Osteoblast (primary cell): ENCODE measurements at regions not wholly inside any gene's neighbourhood (a gene's known extent, or its start where the extent isn't known, plus 50 kb on each side); places are given as distances from the start of the nearest gene placed in this dataset.

Experiments used
- DNase-seq: peaks from one replicate; pipeline ENCODE4 v3.0.0; 2011; ENCODE audit warnings: low spot score, mixed read lengths; ENCODE audit not compliant: insufficient read length; ENCODE audit errors: missing footprints
- H2AFZ ChIP-seq: 2 replicates; pipeline ENCODE4 v1.6.0; 2011; ENCODE audit warnings: mild to moderate bottlenecking, low read length
- H3K27ac ChIP-seq: 2 replicates; pipeline ENCODE4 v1.5.1; 2011; ENCODE audit warnings: mild to moderate bottlenecking, low read depth, low read length, moderate library complexity
- H3K27me3 ChIP-seq: 2 replicates; pipeline ENCODE4 v1.6.0; 2012; ENCODE audit warnings: mild to moderate bottlenecking, control low read depth, inconsistent platforms, low read length, moderate library complexity; ENCODE audit not compliant: insufficient read depth
- H3K36me3 ChIP-seq: 2 replicates; pipeline ENCODE4 v1.5.1; 2011; ENCODE audit warnings: mild to moderate bottlenecking, low read length, control low read depth, moderate library complexity; ENCODE audit not compliant: insufficient read depth
- H3K4me1 ChIP-seq: 2 replicates; pipeline ENCODE4 v1.5.1; 2011; ENCODE audit warnings: mild to moderate bottlenecking, low read length, control low read depth, moderate library complexity; ENCODE audit not compliant: insufficient read depth
- H3K4me2 ChIP-seq: 2 replicates; pipeline ENCODE4 v1.6.0; 2011; ENCODE audit warnings: mild to moderate bottlenecking, low read length; ENCODE audit not compliant: insufficient read depth
- H3K4me3 ChIP-seq: fragments of 200-600 bp; sonication (generic); 3 replicates; pipeline ENCODE4 v1.5.1; 2012; ENCODE audit warnings: mild to moderate bottlenecking, low read length, inconsistent platforms; ENCODE audit not compliant: insufficient read depth
- H3K79me2 ChIP-seq: 2 replicates; pipeline ENCODE4 v1.6.0; 2012; ENCODE audit warnings: mild to moderate bottlenecking, low read length, control low read depth, inconsistent platforms; ENCODE audit not compliant: insufficient read depth
- H3K9me3 ChIP-seq: 2 replicates; pipeline ENCODE4 v1.5.1; 2011; ENCODE audit warnings: low read depth, low read length, control low read depth
- H4K20me1 ChIP-seq: 2 replicates; pipeline ENCODE4 v1.6.0; 2012; ENCODE audit warnings: mild to moderate bottlenecking, low read length, control low read depth; ENCODE audit not compliant: insufficient read depth
- CTCF ChIP-seq: IDR thresholded peaks from 2 replicates; pipeline ENCODE4 v1.5.1; 2011; ENCODE audit warnings: mild to moderate bottlenecking, low read depth, low read length, moderate library complexity; ENCODE audit errors: extremely low read depth

GRCh38 chr18:27879540-27879939 lies 297.4 kb downstream of the CDH2 start:
- Histone ChIP-seq H3K27me3 (no peaks in the 10 kb centered on the region), H3K79me2 (no peaks in the 10 kb centered on the region), H2AFZ (no peak overlapping the region), H3K4me1 (no peaks in the 10 kb centered on the region), H3K4me2 (no peak overlapping the region), H3K36me3 (no peaks in the 10 kb centered on the region), H3K4me3 (no peak overlapping the region), H3K9me3 (no peaks in the 10 kb centered on the region), H3K27ac (no peak overlapping the region), H4K20me1 (no peaks in the 10 kb centered on the region)
- TF ChIP-seq CTCF: no peak
- DNase-seq: no peak

GRCh38 chr18:27871726-27872125 lies 305.2 kb downstream of the CDH2 start:
- Histone ChIP-seq H3K4me1 (no peaks in the 10 kb centered on the region), H3K27me3 (no peaks in the 10 kb centered on the region), H4K20me1 (no peaks in the 10 kb centered on the region), H3K4me3 (no peak overlapping the region), H3K36me3 (no peaks in the 10 kb centered on the region), H3K4me2 (no peak overlapping the region), H3K79me2 (no peaks in the 10 kb centered on the region), H2AFZ (no peak overlapping the region), H3K27ac (no peak overlapping the region), H3K9me3 (no peaks in the 10 kb centered on the region)
- DNase-seq: no peak
- no peak for TF ChIP-seq CTCF

GRCh38 chr18:27869735-27870134 lies 307.2 kb downstream of the CDH2 start:
- Histone ChIP-seq H3K79me2 (no peaks in the 10 kb centered on the region), H3K4me3 (no peak overlapping the region), H4K20me1 (no peaks in the 10 kb centered on the region), H3K4me2 (no peak overlapping the region), H3K9me3 (no peaks in the 10 kb centered on the region), H3K36me3 (no peaks in the 10 kb centered on the region), H3K27me3 (no peaks in the 10 kb centered on the region), H3K4me1 (no peaks in the 10 kb centered on the region), H3K27ac (no peak overlapping the region), H2AFZ (no peak overlapping the region)
- no peak for DNase-seq
- no peak for TF ChIP-seq CTCF

- no peak for DNase-seq
- Histone ChIP-seq H3K36me3 (no peaks in the 10 kb centered on the region), H3K27me3 (no peaks in the 10 kb centered on the region), H3K4me1 (no peaks in the 10 kb centered on the region), H3K4me2 (no peak overlapping the region), H3K27ac (no peak overlapping the region), H3K79me2 (no peaks in the 10 kb centered on the region), H2AFZ (no peak overlapping the region), H3K4me3 (no peak overlapping the region), H3K9me3 (no peaks in the 10 kb centered on the region), H4K20me1 (no peaks in the 10 kb centered on the region)
- TF ChIP-seq CTCF: no peak
Measured at GRCh38 chr18:27865431-27865830, 311.5 kb downstream of the CDH2 start.
